Subcutaneous abdominal adipose tissue (tissue), 5 donors: ENCODE measurements at regions not wholly inside any gene's neighbourhood (a gene's known extent, or its start where the extent isn't known, plus 50 kb on each side); places are given as distances from the start of the nearest gene placed in this dataset.

ENCODE experiments used
- H3K27ac ChIP-seq: one replicate; pipeline ENCODE4 v1.7.0; 2013; ENCODE audit warnings: low read depth, mild to moderate bottlenecking, inconsistent platforms, low read length, moderate library complexity
- H3K27me3 ChIP-seq, 5 donors: one replicate each; pipeline ENCODE4 v1.7.0; 2013; ENCODE audit warnings: low read length in 5 of 5, inconsistent platforms in 1 of 5; ENCODE audit not compliant: control insufficient read depth in 5 of 5, insufficient read depth in 4 of 5
- H3K36me3 ChIP-seq, 5 donors: one replicate each; pipeline ENCODE4 v1.7.0; 2013; ENCODE audit warnings: low read length in 5 of 5; ENCODE audit not compliant: control insufficient read depth in 5 of 5, insufficient read depth in 5 of 5
- H3K4me1 ChIP-seq, 5 donors: one replicate each; pipeline ENCODE4 v1.7.0; 2013; ENCODE audit warnings: low read length in 5 of 5, mild to moderate bottlenecking in 3 of 5, moderate library complexity in 1 of 5; ENCODE audit not compliant: control insufficient read depth in 5 of 5, insufficient read depth in 5 of 5
- H3K4me3 ChIP-seq, 5 donors: one replicate each; pipeline ENCODE4 v1.7.0; 2013; ENCODE audit warnings: low read length in 5 of 5, low read depth in 1 of 5
- H3K9ac ChIP-seq, 5 donors: one replicate each; pipeline ENCODE4 v1.7.0; 2013; ENCODE audit warnings: low read length in 5 of 5, mild to moderate bottlenecking in 4 of 5, moderate library complexity in 3 of 5
- H3K9me3 ChIP-seq, 5 donors: one replicate each; pipeline ENCODE4 v1.7.0; 2013; ENCODE audit warnings: low read length in 5 of 5; ENCODE audit not compliant: control insufficient read depth in 5 of 5
- donor health status: healthy.
- donor health status: healthy.
- donor health status: healthy.
- donor health status: healthy.
- donor health status: healthy.

- Histone ChIP-seq H3K4me3 (no peak overlapping the region), H3K27ac (no peak overlapping the region), H3K4me1 (no peaks in the 10 kb centered on the region), H3K9me3 (peaks cover 0 to 12% (median 0%) of the 10 kb centered on the region in 5 donors), H3K36me3 (no peaks in the 10 kb centered on the region), H3K9ac (no peak overlapping the region), H3K27me3 (no peaks in the 10 kb centered on the region)
Observed at GRCh38 chr2:5150871-5151270, 541.3 kb upstream of the SOX11 start.

GRCh38 chr2:5164776-5165525, 527.2 kb upstream of the SOX11 start:
- Histone ChIP-seq H3K4me3 (no peak overlapping the region), H3K4me1 (no peaks in the 10 kb centered on the region), H3K9ac (no peak overlapping the region), H3K9me3 (peaks cover 0 to 4% (median 0%) of the 10 kb centered on the region in 5 donors), H3K27ac (no peak overlapping the region), H3K27me3 (no peaks in the 10 kb centered on the region), H3K36me3 (no peaks in the 10 kb centered on the region)

- Histone ChIP-seq H3K9ac (no peak overlapping the region), H3K4me3 (no peak overlapping the region), H3K27ac (no peak overlapping the region), H3K27me3 (no peaks in the 10 kb centered on the region), H3K9me3 (peaks cover 0 to 16% (median 0%) of the 10 kb centered on the region in 5 donors), H3K4me1 (no peaks in the 10 kb centered on the region), H3K36me3 (no peaks in the 10 kb centered on the region)
Observed at GRCh38 chr2:5172923-5173322, 519.3 kb upstream of the SOX11 start.

- H3K27ac ChIP-seq: no peak overlapping the region
- no peaks in the 10 kb centered on the region for H3K36me3 ChIP-seq
- H3K4me1 ChIP-seq: no peaks in the 10 kb centered on the region
- peaks cover 0 to 16% (median 0%) of the 10 kb centered on the region in 5 donors for H3K9me3 ChIP-seq
- no peak overlapping the region for H3K4me3 ChIP-seq
- no peaks in the 10 kb centered on the region for H3K27me3 ChIP-seq
- H3K9ac ChIP-seq: no peak overlapping the region
Observed at GRCh38 chr2:5173876-5174535, 518.2 kb upstream of the SOX11 start.

- Histone ChIP-seq H3K9ac (no peak overlapping the region), H3K27me3 (no peaks in the 10 kb centered on the region), H3K36me3 (no peaks in the 10 kb centered on the region), H3K4me1 (no peaks in the 10 kb centered on the region), H3K4me3 (no peak overlapping the region), H3K27ac (no peak overlapping the region), H3K9me3 (peaks cover 0 to 16% (median 0%) of the 10 kb centered on the region in 5 donors)
Observed at GRCh38 chr2:5175231-5175630, 517.0 kb upstream of the SOX11 start.

- Histone ChIP-seq H3K27ac (no peak overlapping the region), H3K36me3 (no peaks in the 10 kb centered on the region), H3K27me3 (no peaks in the 10 kb centered on the region), H3K4me3 (no peak overlapping the region), H3K9me3 (peaks cover 0 to 14% (median 0%) of the 10 kb centered on the region in 5 donors), H3K9ac (no peak overlapping the region), H3K4me1 (no peaks in the 10 kb centered on the region)
Observed at GRCh38 chr2:5176764-5177163, 515.4 kb upstream of the SOX11 start.

GRCh38 chr2:5183031-5183430, 509.2 kb upstream of the SOX11 start:
- no peak overlapping the region for H3K4me3 ChIP-seq
- no peak overlapping the region for H3K27ac ChIP-seq
- H3K4me1 ChIP-seq: no peaks in the 10 kb centered on the region
- H3K9me3 ChIP-seq: peaks cover 0 to 6% (median 0%) of the 10 kb centered on the region in 5 donors
- no peaks in the 10 kb centered on the region for H3K36me3 ChIP-seq
- H3K27me3 ChIP-seq: no peaks in the 10 kb centered on the region
- H3K9ac ChIP-seq: no peak overlapping the region

GRCh38 chr2:5187283-5187682, 504.9 kb upstream of the SOX11 start:
- no peaks in the 10 kb centered on the region for H3K4me1 ChIP-seq
- H3K4me3 ChIP-seq: no peak overlapping the region
- H3K9me3 ChIP-seq: peaks cover 0 to 9% (median 0%) of the 10 kb centered on the region in 5 donors
- no peak overlapping the region for H3K9ac ChIP-seq
- no peak overlapping the region for H3K27ac ChIP-seq
- H3K27me3 ChIP-seq: no peaks in the 10 kb centered on the region
- H3K36me3 ChIP-seq: no peaks in the 10 kb centered on the region

- Histone ChIP-seq H3K9me3 (peaks cover 0 to 3% (median 0%) of the 10 kb centered on the region in 5 donors), H3K27me3 (no peaks in the 10 kb centered on the region), H3K9ac (no peak overlapping the region), H3K4me3 (no peak overlapping the region), H3K27ac (no peak overlapping the region), H3K4me1 (no peaks in the 10 kb centered on the region), H3K36me3 (no peaks in the 10 kb centered on the region)
Observed at GRCh38 chr2:5188636-5189035, 503.5 kb upstream of the SOX11 start.

GRCh38 chr2:5190023-5190422, 502.2 kb upstream of the SOX11 start:
- Histone ChIP-seq H3K9me3 (peaks cover 0 to 3% (median 0%) of the 10 kb centered on the region in 5 donors), H3K4me3 (no peak overlapping the region), H3K36me3 (no peaks in the 10 kb centered on the region), H3K27me3 (no peaks in the 10 kb centered on the region), H3K27ac (no peak overlapping the region), H3K9ac (no peak overlapping the region), H3K4me1 (no peaks in the 10 kb centered on the region)
